RWPE2 (cell line): ENCODE measurements at regions not wholly inside any gene's neighbourhood (a gene's known extent, or its start where the extent isn't known, plus 50 kb on each side); places are given as distances from the start of the nearest gene placed in this dataset.
"Not testable (repeated sequence)": the region's sequence is repeated elsewhere in the genome, so short reads cannot be mapped to it uniquely, and the experiment has no call there.

Experiments used
- ATAC-seq: fragments of 200-7000 bp; cut with Tn5 transposase; 3 replicates; pipeline ENCODE4 v1.9.1; 2021; ENCODE audit warnings: low read depth
- DNase-seq: peaks from one replicate; pipeline ENCODE4 v3.0.0-alpha.2; 2020; ENCODE audit warnings: low spot score
- H3K27ac ChIP-seq: fragments of 450-650 bp; 2 replicates; pipeline ENCODE4 v1.5.1; 2017; ENCODE audit warnings: mild to moderate bottlenecking; ENCODE audit not compliant: poor library complexity, severe bottlenecking
- H3K27me3 ChIP-seq: fragments of 250-450 bp; sonication (Bioruptor Pico); 2 replicates; pipeline ENCODE4 v1.5.1; 2021; ENCODE audit warnings: mild to moderate bottlenecking, moderate library complexity; ENCODE audit not compliant: insufficient read depth, poor library complexity, severe bottlenecking
- H3K36me3 ChIP-seq: fragments of 250-450 bp; sonication (Bioruptor Pico); 2 replicates; pipeline ENCODE4 v1.5.1; 2020; ENCODE audit warnings: low read depth, mild to moderate bottlenecking, moderate library complexity
- H3K4me1 ChIP-seq: fragments of 250-450 bp; sonication (Bioruptor Pico); 2 replicates; pipeline ENCODE4 v1.5.1; 2021; ENCODE audit warnings: mild to moderate bottlenecking, moderate library complexity; ENCODE audit not compliant: insufficient read depth, poor library complexity, severe bottlenecking
- H3K4me3 ChIP-seq: fragments of 250-450 bp; sonication (Bioruptor Pico); 2 replicates; pipeline ENCODE4 v1.5.1; 2021; ENCODE audit warnings: mild to moderate bottlenecking, moderate library complexity; ENCODE audit not compliant: severe bottlenecking
- H3K9me3 ChIP-seq: fragments of 250-450 bp; sonication (Bioruptor Pico); 2 replicates; pipeline ENCODE4 v1.5.1; 2021; ENCODE audit warnings: mild to moderate bottlenecking, moderate library complexity; ENCODE audit not compliant: severe bottlenecking
- TF ChIP-seq, protein P1 (sequence below): fragments of 450-650 bp; IDR thresholded peaks from one replicate; pipeline ENCODE4 v1.5.1; 2017; ENCODE audit warnings: mild to moderate bottlenecking, moderate library complexity; ENCODE audit not compliant: poor library complexity, severe bottlenecking

DNA sequence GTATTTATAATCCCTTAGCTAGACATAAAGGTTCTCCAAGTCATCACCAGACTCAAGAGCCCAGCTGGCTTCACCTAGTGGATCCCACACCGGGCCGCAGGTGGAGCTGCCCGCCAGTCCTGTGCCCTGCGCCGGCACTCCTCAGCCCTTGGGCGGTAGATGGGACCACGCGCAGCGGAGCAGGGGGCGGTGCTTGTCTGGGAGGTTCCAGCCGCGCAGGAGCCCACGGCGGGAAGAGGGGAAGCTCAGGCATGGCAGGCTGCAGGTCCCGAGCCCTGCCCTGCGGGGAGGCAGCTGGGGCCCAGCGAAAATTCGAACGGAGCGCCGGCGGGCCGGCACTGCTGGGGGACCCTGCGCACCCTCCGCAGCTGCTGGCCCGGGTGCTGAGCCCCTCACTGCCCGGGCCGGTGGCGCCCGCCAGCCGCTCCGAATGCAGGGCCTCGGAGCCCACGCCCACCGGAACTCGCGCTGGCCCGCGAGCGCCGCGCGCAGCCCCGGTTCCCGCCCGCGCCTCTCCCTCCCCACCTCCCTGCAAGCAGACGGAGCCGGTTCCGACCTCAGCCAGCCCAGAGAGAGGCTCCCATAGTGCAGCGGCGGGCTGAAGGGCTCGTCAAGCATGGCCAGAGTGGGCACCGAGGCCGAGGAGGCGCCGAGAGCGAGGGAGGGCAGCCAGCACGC, 675.6 kb downstream of the REEP3 start:
- Histone ChIP-seq H3K4me1 (no peaks in the 10 kb centered on the region), H3K4me3 (no peak overlapping the region), H3K36me3 (no peaks in the 10 kb centered on the region), H3K27ac (no peak overlapping the region), H3K27me3 (no peaks in the 10 kb centered on the region), H3K9me3 (no peaks in the 10 kb centered on the region)
- no peak for ATAC-seq
- DNase-seq = no peak
- TF ChIP-seq, protein P1, sequence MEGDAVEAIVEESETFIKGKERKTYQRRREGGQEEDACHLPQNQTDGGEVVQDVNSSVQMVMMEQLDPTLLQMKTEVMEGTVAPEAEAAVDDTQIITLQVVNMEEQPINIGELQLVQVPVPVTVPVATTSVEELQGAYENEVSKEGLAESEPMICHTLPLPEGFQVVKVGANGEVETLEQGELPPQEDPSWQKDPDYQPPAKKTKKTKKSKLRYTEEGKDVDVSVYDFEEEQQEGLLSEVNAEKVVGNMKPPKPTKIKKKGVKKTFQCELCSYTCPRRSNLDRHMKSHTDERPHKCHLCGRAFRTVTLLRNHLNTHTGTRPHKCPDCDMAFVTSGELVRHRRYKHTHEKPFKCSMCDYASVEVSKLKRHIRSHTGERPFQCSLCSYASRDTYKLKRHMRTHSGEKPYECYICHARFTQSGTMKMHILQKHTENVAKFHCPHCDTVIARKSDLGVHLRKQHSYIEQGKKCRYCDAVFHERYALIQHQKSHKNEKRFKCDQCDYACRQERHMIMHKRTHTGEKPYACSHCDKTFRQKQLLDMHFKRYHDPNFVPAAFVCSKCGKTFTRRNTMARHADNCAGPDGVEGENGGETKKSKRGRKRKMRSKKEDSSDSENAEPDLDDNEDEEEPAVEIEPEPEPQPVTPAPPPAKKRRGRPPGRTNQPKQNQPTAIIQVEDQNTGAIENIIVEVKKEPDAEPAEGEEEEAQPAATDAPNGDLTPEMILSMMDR = no peak

DNA sequence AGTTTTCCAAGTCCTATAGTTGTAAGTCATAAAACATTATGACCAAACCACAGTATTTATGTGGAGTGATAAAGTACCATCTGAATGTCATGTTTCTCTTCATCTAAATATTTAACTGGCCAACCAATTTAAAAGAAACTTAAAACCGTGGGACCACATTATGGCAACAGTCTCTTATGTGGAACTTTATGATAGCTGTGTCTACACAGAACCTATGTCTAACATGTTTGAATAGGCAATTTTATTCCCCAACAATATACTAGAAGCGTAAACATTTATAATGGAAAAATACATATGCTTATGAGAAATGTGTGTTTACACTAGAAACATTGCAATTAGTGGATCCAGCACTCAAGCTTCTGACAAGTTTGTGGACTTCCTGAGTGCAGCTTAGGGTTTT, 680.7 kb downstream of the REEP3 start:
- DNase-seq = no peak
- H3K9me3 ChIP-seq = no peaks in the 10 kb centered on the region
- no peaks in the 10 kb centered on the region for H3K27me3 ChIP-seq
- TF ChIP-seq, protein P1 = no peak
- no peak overlapping the region for H3K27ac ChIP-seq
- no peaks in the 10 kb centered on the region for H3K4me1 ChIP-seq
- ATAC-seq = no peak
- H3K36me3 ChIP-seq = no peaks in the 10 kb centered on the region
- H3K4me3 ChIP-seq = no peak overlapping the region

DNA sequence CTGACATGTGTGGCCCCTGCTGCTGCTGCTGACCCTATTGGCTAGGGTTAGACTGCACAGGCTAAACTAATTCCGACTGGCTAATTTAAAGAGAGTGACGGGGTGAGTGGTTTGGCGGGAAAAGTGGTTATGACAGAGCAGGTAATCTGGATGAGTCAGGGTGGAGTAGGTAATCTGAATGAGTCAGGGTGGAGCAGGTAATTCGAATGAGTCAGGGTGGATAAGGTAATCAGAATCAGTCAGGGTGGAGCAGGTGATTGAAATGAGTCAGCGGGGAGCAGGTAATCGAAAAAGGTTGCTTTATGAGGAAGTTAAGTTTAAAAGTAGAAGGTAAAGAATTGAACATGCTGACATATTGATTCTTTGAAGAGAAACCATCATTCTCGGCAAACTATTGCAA, 683.3 kb downstream of the REEP3 start:
- not testable (repeated sequence) for H3K4me1 ChIP-seq, DNase-seq, ATAC-seq, H3K4me3 ChIP-seq, H3K9me3 ChIP-seq, H3K27me3 ChIP-seq, H3K36me3 ChIP-seq, H3K27ac ChIP-seq

DNA sequence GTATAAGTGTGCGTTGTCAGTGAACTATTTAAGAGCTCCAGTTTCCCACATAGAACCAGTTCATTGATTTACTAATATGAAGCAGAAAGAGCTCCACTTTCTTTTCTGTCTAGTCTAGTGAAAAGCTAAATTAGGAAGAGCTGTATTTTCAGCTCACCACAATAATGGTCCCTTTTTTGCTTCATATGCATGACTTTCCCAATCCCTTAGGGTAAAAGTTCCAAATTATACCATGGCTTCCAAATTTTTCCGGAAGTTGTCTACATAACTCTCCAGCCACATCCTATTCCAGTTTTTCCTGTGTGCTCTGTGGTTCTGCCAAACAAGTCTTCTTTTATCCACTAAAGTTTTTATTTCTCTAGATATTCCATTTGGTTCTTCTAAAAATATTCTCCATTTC, 685.2 kb downstream of the REEP3 start:
- Histone ChIP-seq H3K4me3 (no peak overlapping the region), H3K4me1 (no peaks in the 10 kb centered on the region), H3K36me3 (no peaks in the 10 kb centered on the region), H3K27ac (no peak overlapping the region), H3K27me3 (no peaks in the 10 kb centered on the region), H3K9me3 (no peaks in the 10 kb centered on the region)
- DNase-seq (no peak), ATAC-seq (no peak)
- TF ChIP-seq, protein P1 = no peak

DNA sequence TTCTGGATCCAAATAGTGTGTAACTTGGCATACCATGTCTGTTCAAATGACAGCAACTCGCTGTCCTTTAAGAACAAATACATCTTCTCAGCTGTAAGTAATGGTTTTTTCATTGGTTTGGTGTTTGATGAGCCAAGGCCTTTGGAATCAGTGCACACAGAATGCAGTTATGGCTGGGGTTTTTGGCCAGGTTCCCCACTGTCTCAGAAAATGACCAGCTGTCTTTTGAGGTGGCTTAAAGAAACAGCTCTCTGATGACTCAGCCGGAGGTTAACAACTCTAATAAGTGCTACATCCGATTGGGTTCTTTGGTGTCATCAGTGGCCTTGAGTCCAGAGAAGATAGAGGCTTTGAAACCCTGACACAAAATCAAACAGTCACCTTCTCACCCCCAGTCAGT, 688.4 kb downstream of the REEP3 start:
- no peaks in the 10 kb centered on the region for H3K36me3 ChIP-seq
- ATAC-seq = no peak
- H3K27me3 ChIP-seq = no peaks in the 10 kb centered on the region
- no peak for DNase-seq
- TF ChIP-seq, protein P1 = no peak
- H3K27ac ChIP-seq = no peak overlapping the region
- H3K4me3 ChIP-seq = no peak overlapping the region
- no peaks in the 10 kb centered on the region for H3K4me1 ChIP-seq
- no peaks in the 10 kb centered on the region for H3K9me3 ChIP-seq
